MM.1S (cell line): ENCODE measurements at regions not wholly inside any gene's neighbourhood (a gene's known extent, or its start where the extent isn't known, plus 50 kb on each side); places are given as distances from the start of the nearest gene placed in this dataset.

Experiments used
- DNase-seq: peaks from one replicate; pipeline ENCODE4 v3.0.0-alpha.2; 2015
- H2AFZ ChIP-seq: fragments of 300-600 bp; sonication (generic); 2 replicates; pipeline ENCODE4 v1.6.0; 2016; ENCODE audit warnings: antibody characterized with exemption, low read length
- H3F3A ChIP-seq: fragments of 300-600 bp; sonication (generic); 2 replicates; pipeline ENCODE4 v1.6.1; 2016; ENCODE audit warnings: mild to moderate bottlenecking, antibody characterized with exemption, low read length, moderate library complexity, mixed read lengths; ENCODE audit not compliant: insufficient read depth
- H3K27ac ChIP-seq: fragments of 300-600 bp; sonication (generic); 2 replicates; pipeline ENCODE4 v1.5.1; 2016; ENCODE audit warnings: mild to moderate bottlenecking, low read length
- H3K27me3 ChIP-seq: fragments of 300-600 bp; sonication (generic); replicated peaks from 2 replicates; pipeline ENCODE4 v1.6.0; 2016; ENCODE audit warnings: low read length; ENCODE audit not compliant: insufficient read depth
- H3K36me3 ChIP-seq: fragments of 300-600 bp; sonication (generic); replicated peaks from 2 replicates; pipeline ENCODE4 v1.6.1; 2016; ENCODE audit warnings: mild to moderate bottlenecking, low read length, mixed read lengths; ENCODE audit not compliant: insufficient read depth
- H3K4me1 ChIP-seq: fragments of 300-600 bp; sonication (generic); 2 replicates; pipeline ENCODE4 v1.6.1; 2016; ENCODE audit warnings: low read length, mixed read lengths
- H3K4me2 ChIP-seq: fragments of 300-600 bp; sonication (generic); 2 replicates; pipeline ENCODE4 v1.6.0; 2016; ENCODE audit warnings: low read depth, low read length
- H3K4me3 ChIP-seq: fragments of 300-600 bp; sonication (generic); 2 replicates; pipeline ENCODE4 v1.5.1; 2016; ENCODE audit warnings: low read length, mixed read lengths
- H3K79me2 ChIP-seq: fragments of 300-600 bp; sonication (generic); 2 replicates; pipeline ENCODE4 v1.6.1; 2016; ENCODE audit warnings: mixed run types, low read length, mixed read lengths
- H3K9ac ChIP-seq: fragments of 300-600 bp; sonication (generic); 2 replicates; pipeline ENCODE4 v1.6.1; 2016; ENCODE audit warnings: low read length, mixed read lengths
- H3K9me2 ChIP-seq: fragments of 300-600 bp; sonication (generic); replicated peaks from 2 replicates; pipeline ENCODE4 v1.6.1; 2016; ENCODE audit warnings: mild to moderate bottlenecking, low read length, mixed read lengths; ENCODE audit not compliant: insufficient read depth
- H3K9me3 ChIP-seq: fragments of 300-600 bp; sonication (generic); replicated peaks from 2 replicates; pipeline ENCODE4 v1.6.1; 2016; ENCODE audit warnings: mild to moderate bottlenecking, low read length, mixed read lengths; ENCODE audit not compliant: insufficient read depth
- H4K20me1 ChIP-seq: fragments of 300-600 bp; sonication (generic); 2 replicates; pipeline ENCODE4 v1.6.1; 2016; ENCODE audit warnings: mild to moderate bottlenecking, low read length, moderate library complexity, mixed read lengths; ENCODE audit not compliant: insufficient read depth
- CTCF ChIP-seq: fragments of 300-600 bp; sonication (generic); IDR thresholded peaks from 2 replicates; pipeline ENCODE4 v1.5.1; 2016; ENCODE audit warnings: antibody characterized with exemption, low read length, mixed read lengths
- EZH2 ChIP-seq: fragments of 300-600 bp; sonication (generic); optimal IDR thresholded peaks from 2 replicates; pipeline ENCODE3; 2017; ENCODE audit warnings: low read depth, mild to moderate bottlenecking, antibody characterized with exemption, low read length, mixed read lengths
- EZH2phosphoT487 ChIP-seq: fragments of 300-600 bp; sonication (generic); IDR thresholded peaks from 2 replicates; pipeline ENCODE4 v1.6.1; 2018; ENCODE audit warnings: antibody characterized with exemption, low read length

GRCh38 chr2:217421834-217422233, 562.0 kb upstream of the TNP1 start:
- no peak for DNase-seq
- Histone ChIP-seq H2AFZ (no peak overlapping the region), H3K27me3 (no peaks in the 10 kb centered on the region), H3K27ac (no peak overlapping the region), H4K20me1 (no peaks in the 10 kb centered on the region), H3F3A (no peaks in the 10 kb centered on the region), H3K4me3 (no peak overlapping the region), H3K4me2 (no peak overlapping the region), H3K9me2 (no peaks in the 10 kb centered on the region), H3K9ac (no peak overlapping the region), H3K4me1 (no peaks in the 10 kb centered on the region), H3K36me3 (no peaks in the 10 kb centered on the region), H3K79me2 (no peaks in the 10 kb centered on the region), H3K9me3 (no peaks in the 10 kb centered on the region)
- TF ChIP-seq EZH2 (no peak), CTCF (no peak), EZH2phosphoT487 (no peak)

- no peaks in the 10 kb centered on the region for H3K9me2 ChIP-seq
- H3K27me3 ChIP-seq = no peaks in the 10 kb centered on the region
- DNase-seq = no peak
- no peak overlapping the region for H3K9ac ChIP-seq
- H3K4me1 ChIP-seq = no peaks in the 10 kb centered on the region
- H3K9me3 ChIP-seq = no peaks in the 10 kb centered on the region
- no peaks in the 10 kb centered on the region for H3K79me2 ChIP-seq
- no peaks in the 10 kb centered on the region for H3K36me3 ChIP-seq
- no peak overlapping the region for H2AFZ ChIP-seq
- no peaks in the 10 kb centered on the region for H3F3A ChIP-seq
- no peak overlapping the region for H3K4me3 ChIP-seq
- H4K20me1 ChIP-seq = no peaks in the 10 kb centered on the region
- no peak overlapping the region for H3K4me2 ChIP-seq
- TF ChIP-seq EZH2 (no peak), CTCF (no peak), EZH2phosphoT487 (no peak)
- no peak overlapping the region for H3K27ac ChIP-seq
These were observed 561.0 kb upstream of the TNP1 start for GRCh38 chr2:217420854-217421253.

GRCh38 chr2:217419055-217419671, 559.3 kb upstream of the TNP1 start:
- Histone ChIP-seq H3K9me3 (no peaks in the 10 kb centered on the region), H3K4me2 (no peak overlapping the region), H3K4me3 (no peak overlapping the region), H3K79me2 (no peaks in the 10 kb centered on the region), H3K4me1 (no peaks in the 10 kb centered on the region), H3K9me2 (no peaks in the 10 kb centered on the region), H3K27me3 (no peaks in the 10 kb centered on the region), H3F3A (no peaks in the 10 kb centered on the region), H4K20me1 (no peaks in the 10 kb centered on the region), H2AFZ (no peak overlapping the region), H3K9ac (no peak overlapping the region), H3K27ac (no peak overlapping the region), H3K36me3 (no peaks in the 10 kb centered on the region)
- DNase-seq = no peak
- TF ChIP-seq EZH2 (no peak), EZH2phosphoT487 (no peak), CTCF (no peak)
